ENCODE measurements at regions not wholly inside any gene's neighbourhood (a gene's known extent, or its start where the extent isn't known, plus 50 kb on each side); places are given as distances from the start of the nearest gene placed in this dataset.

DNA sequence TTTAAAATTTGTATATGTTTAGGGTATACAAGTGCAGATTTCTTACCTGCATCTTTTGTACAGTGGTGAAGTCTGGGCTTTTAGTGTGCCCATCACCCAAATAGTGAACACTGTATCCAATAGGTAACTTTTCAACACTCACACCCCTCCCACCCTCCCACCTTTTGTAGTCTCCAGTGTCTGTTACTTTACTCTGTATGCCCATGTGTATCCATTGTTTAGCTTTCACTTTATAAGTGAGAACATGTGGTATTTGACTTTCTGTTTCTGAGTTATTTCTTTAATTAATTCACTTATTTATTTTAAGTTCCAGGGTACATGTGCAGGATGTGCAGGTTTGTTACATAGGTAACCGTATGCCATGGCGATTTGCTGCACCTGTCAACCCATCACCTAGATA lies 124.8 kb upstream of the NEO1 start:
- TF ChIP-seq SP1 (IDR thresholded peaks at IDR 0.05) = no peak
- TF ChIP-seq LEF1 (IDR thresholded peaks at IDR 0.05; ENCODE audit: borderline replicate concordance) = no peak
- no peak for TF ChIP-seq FOXK2 (IDR thresholded peaks at IDR 0.05)
- TF ChIP-seq BHLHE40 (IDR thresholded peaks at IDR 0.05; ENCODE audit: borderline replicate concordance) = no peak

All from HEK293T (cell line).